ENCODE measurements at regions not wholly inside any gene's neighbourhood (a gene's known extent, or its start where the extent isn't known, plus 50 kb on each side); places are given as distances from the start of the nearest gene placed in this dataset.

DNA sequence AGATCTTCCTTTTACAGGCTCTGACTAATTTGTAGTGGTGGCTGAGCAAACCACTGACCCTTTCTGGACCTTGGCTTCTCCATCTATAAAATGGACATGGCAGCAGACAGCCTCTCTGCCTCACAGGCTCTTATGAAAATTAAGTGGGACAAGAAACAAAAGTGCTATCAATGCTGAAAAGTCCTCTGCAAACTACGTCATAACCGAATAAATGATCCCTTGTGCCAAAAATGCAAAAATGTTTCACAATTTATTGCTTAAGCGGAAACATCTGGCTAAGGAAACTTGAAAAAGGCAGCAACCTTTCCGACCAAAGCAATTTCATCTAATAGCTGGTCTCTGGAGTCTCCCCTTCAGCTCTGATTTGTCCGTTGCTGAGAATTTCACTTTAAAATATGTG is 108.5 kb upstream of the PLXNC1 start:
- no peaks in the 10 kb centered on the region for H3K36me3 ChIP-seq
- DNase-seq: no peak
- no peaks in the 10 kb centered on the region for H3K4me1 ChIP-seq (ENCODE audit: insufficient read depth)
- peaks cover 0 to 3% of the 10 kb centered on the region in 2 donors for H3K9me3 ChIP-seq
- intact Hi-C loops (cut with DNase I): no loop called here
- no peaks in the 10 kb centered on the region for H3K27me3 ChIP-seq
- 71 to 85% (median 85%) methylated on average over 5 of the region's 5 CpGs for WGBS, 3 donors
- no peak overlapping the region for H3K4me3 ChIP-seq
- H3K27ac ChIP-seq: no peak overlapping the region
- TF ChIP-seq, protein P1, sequence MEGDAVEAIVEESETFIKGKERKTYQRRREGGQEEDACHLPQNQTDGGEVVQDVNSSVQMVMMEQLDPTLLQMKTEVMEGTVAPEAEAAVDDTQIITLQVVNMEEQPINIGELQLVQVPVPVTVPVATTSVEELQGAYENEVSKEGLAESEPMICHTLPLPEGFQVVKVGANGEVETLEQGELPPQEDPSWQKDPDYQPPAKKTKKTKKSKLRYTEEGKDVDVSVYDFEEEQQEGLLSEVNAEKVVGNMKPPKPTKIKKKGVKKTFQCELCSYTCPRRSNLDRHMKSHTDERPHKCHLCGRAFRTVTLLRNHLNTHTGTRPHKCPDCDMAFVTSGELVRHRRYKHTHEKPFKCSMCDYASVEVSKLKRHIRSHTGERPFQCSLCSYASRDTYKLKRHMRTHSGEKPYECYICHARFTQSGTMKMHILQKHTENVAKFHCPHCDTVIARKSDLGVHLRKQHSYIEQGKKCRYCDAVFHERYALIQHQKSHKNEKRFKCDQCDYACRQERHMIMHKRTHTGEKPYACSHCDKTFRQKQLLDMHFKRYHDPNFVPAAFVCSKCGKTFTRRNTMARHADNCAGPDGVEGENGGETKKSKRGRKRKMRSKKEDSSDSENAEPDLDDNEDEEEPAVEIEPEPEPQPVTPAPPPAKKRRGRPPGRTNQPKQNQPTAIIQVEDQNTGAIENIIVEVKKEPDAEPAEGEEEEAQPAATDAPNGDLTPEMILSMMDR (IDR thresholded peaks at IDR 0.05): no peak
- TF ChIP-seq POLR2A (IDR thresholded peaks at IDR 0.05): no peak

DNA sequence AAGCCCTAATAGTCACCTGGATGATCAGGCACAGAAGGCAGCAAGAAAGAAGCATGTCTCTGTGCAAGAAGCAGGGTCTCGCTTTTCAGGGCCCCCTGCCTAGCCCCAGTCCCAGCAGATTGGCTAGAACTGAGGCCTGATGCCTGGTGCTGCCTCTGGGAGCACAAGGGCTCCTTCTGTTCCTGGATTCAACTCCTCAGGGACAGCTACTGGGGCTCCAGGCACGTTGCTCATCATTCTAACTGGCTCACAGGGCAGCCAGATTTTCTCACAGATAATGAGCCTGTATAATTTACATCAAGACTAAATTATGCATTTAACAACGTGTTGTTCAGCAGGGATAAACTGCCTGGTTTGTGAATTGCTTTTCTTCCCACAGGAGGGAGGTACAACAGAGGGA is 106.5 kb upstream of the PLXNC1 start:
- Histone ChIP-seq H3K4me1 (ENCODE audit: insufficient read depth) (no peaks in the 10 kb centered on the region), H3K27me3 (no peaks in the 10 kb centered on the region), H3K9me3 (no peaks in the 10 kb centered on the region), H3K4me3 (no peak overlapping the region), H3K36me3 (no peaks in the 10 kb centered on the region), H3K27ac (no peak overlapping the region)
- TF ChIP-seq POLR2A (IDR thresholded peaks at IDR 0.05): no peak
- 46 to 56% (median 52%) methylated on average over 3 of the region's 3 CpGs for WGBS, 3 donors
- intact Hi-C loops (cut with DNase I): no loop called here
- no peak for DNase-seq

DNA sequence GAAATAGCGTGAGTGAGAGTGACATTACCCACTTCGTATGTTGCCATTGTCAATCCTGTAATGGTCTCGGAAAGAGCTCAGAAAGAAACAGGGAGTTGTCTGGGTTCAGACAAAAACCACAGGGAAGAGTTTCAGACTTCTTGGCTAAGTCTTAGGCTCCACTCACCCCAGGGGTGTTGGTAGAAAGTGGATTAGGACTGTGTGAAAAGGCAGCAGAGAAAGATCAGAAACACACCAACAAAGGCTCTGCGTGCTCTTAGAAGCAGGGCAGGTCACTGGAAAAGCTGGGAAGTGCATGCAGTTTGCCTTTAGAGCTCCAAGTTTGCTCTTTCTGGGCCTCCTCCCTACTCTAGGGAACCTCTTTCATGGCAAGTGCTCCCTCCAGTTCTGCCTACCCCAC is 106.1 kb upstream of the PLXNC1 start:
- intact Hi-C loops (cut with DNase I): no loop called here
- no peak for DNase-seq
- Histone ChIP-seq H3K27ac (no peak overlapping the region), H3K9me3 (no peaks in the 10 kb centered on the region), H3K4me1 (ENCODE audit: insufficient read depth) (no peaks in the 10 kb centered on the region), H3K36me3 (no peaks in the 10 kb centered on the region), H3K27me3 (no peaks in the 10 kb centered on the region), H3K4me3 (no peak overlapping the region)
- WGBS, 3 donors: 80 to 89% (median 86%) methylated on average over 4 of the region's 4 CpGs
- TF ChIP-seq EP300 (IDR thresholded peaks at IDR 0.05) (no peak), POLR2A (IDR thresholded peaks at IDR 0.05) (no peak)
- TF ChIP-seq, protein P1 (IDR thresholded peaks at IDR 0.05): no peak

DNA sequence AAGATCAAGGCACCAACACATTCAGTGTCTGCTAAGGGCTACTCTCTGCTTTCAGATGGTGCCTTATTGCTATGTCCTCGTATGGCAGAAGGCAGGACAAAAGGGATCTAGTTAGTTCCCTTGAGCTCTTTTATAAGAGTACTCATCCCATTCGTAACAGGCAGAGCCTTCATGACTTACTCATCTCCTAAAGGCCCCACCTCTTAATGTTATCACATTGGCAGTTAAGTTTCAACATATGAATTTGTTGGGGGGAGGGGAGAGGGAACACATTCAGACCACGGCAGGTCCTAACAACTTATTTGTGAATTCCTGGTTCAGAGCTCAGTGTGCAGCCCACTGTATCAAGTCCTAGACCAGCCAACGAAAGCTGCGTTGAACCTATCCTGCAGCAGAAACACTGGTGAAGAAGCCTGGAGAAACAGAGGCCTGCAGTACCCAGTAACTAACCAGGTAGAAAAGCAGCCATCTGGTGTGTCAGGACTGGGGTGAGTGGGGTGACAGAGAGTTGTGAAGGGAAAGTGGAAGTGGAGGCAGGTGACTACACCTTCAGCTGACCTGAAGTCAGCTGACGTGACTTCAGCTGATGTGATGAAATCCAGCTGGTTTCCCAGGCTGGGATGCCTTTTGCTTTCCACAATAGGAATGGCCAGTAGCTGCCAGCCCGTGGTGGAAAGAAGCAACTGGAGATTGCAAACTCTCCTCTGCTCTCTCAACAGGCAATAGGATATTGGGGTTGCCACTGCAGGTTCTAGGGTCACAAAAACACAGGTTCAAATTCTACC is 101.6 kb upstream of the PLXNC1 start:
- H3K27ac ChIP-seq: no peak overlapping the region

More for the DNA sequence above, 101.6 kb upstream of the PLXNC1 start:
- DNase-seq: no peak
- intact Hi-C loops (cut with DNase I): no loop called here
- Histone ChIP-seq H3K36me3 (no peaks in the 10 kb centered on the region), H3K4me3 (no peak overlapping the region), H3K27me3 (no peaks in the 10 kb centered on the region), H3K9me3 (no peaks in the 10 kb centered on the region), H3K4me1 (ENCODE audit: insufficient read depth) (no peaks in the 10 kb centered on the region)
- TF ChIP-seq EP300 (IDR thresholded peaks at IDR 0.05) (no peak), POLR2A (IDR thresholded peaks at IDR 0.05) (no peak)
- TF ChIP-seq, protein P1 (IDR thresholded peaks at IDR 0.05): no peak
- 80 to 87% (median 85%) methylated on average over 7 of the region's 7 CpGs for WGBS, 3 donors
